ENCODE measurements at regions not wholly inside any gene's neighbourhood (a gene's known extent, or its start where the extent isn't known, plus 50 kb on each side); places are given as distances from the start of the nearest gene placed in this dataset.
A peak's percentile ranks its signal among the peaks of the same experiment; 100 is the strongest.
"Not testable (repeated sequence)": the region's sequence is repeated elsewhere in the genome, so short reads cannot be mapped to it uniquely, and the experiment has no call there.

DNA sequence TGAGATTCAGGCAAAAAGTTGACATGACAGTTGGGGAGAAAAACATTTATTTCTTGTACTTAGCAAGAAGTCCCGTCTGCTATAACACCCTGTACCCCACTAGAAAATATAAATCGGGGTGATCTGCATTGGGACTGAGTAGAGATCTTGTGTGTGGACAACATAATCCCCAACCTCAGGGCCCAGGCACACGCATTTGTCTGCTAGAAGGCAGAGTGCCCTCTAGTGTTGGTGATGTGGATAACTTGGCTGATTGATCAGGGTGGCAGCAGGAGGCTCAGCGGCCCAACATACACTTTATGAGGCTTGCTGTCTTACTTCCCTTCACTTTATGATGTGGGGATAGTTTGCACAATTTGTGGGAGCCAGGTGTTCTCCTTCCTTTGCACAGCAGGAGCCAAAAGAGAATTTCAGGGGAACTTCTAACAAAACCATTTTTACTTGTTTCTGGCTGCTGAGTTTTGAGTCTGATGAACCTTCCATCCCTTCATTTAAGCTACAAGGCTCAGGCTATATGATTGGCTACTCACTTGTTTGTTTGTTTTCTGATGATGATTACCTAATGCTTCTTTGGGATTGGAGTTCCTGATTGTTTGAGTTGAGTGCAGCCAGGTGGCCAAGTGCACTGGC is 263.2 kb downstream of the DMAC1 start:
- DNase-seq: peak; percentile 86

GRCh38 chr9:7534211-7534935 is 265.2 kb downstream of the DMAC1 start:
- no peak for DNase-seq

GRCh38 chr9:7533376-7534090 is 266.0 kb downstream of the DMAC1 start:
- no peak for DNase-seq

- no peak for DNase-seq
Observed at GRCh38 chr9:7523426-7524043, 276.0 kb downstream of the DMAC1 start.

DNA sequence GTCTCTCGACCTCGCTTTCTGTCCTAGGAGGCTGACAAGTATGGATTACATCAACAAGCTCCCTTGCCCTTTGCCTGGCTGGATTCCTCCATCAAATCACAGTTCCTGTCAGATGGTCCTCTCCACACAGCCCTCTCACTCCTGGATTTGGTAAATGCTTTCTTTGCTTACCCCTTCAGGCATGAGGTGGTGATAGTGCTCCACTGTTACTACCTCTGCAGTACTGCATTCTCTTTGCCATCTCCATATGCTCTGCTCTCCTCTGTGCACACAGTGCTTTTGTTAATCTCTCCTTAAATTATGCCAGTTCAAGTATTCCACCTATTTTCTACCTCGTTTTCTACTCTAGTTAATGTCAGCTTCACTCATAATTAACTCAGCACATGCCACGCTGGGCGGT is 279.2 kb downstream of the DMAC1 start:
- peak; percentile 24 for DNase-seq

DNA sequence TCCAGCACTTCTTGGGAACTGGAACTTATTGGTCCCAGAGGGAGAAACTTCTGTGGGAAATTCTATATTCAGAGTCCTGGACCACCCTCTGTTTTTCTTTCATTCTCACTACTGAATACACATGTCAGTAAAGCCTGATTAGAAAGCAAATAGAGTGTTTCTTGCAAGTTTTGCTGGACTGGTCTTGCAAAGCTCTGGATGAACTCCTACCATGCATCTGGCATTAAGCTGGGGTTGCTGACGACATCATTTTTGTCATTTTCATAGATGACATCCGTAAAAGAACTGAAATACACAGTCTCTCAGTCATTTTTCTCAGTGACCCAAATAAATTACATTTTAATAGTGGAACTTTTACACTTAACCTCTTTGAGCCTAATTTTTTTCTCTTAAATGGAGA is 283.2 kb downstream of the DMAC1 start:
- DNase-seq: no peak

DNA sequence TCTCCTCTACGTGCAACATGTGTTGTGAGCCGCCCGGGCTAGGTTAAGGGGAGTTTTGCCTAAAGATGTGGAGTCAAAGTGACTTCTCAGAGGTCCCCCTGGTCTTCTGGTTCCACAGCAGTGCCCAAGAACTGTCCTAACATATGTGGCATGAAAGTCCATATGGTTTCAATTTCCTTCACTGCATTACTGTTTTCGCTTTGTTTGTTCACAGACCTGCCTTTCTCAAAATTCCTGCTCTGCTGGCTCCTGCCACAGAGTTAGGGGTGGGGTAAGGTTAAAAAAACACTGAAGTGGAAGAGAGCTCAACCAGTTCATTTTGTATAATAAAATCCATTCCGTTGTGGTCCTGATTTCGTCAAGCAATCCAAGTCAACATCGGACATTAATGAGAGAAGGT is 289.4 kb downstream of the DMAC1 start:
- no peak for DNase-seq

GRCh38 chr9:7509576-7510145 is 289.9 kb downstream of the DMAC1 start:
- DNase-seq: no peak

- no peak for DNase-seq
Observed at GRCh38 chr9:7508516-7508915, 291.1 kb downstream of the DMAC1 start.

GRCh38 chr9:7507566-7508270 is 291.9 kb downstream of the DMAC1 start:
- DNase-seq: no peak

DNA sequence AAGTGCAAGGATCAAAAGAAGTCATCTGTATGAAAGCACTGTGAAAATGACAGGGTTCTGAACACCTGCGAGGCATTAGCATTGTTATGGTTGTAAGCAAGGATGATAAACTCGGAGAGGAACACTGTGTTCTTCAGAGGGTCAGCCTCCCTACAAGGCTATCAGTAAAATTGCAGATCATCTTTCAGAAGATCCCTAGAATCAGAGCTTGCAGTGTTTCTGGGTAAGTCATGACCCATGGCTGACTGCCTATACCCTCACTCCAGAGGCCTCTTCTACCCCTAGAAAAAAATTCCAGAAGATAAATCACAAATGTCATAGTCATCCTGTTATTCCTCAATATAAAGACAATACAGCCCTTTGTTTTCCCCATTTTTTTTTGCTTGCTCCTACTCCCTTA is 292.6 kb downstream of the DMAC1 start:
- peak; percentile 58 for DNase-seq

DNA sequence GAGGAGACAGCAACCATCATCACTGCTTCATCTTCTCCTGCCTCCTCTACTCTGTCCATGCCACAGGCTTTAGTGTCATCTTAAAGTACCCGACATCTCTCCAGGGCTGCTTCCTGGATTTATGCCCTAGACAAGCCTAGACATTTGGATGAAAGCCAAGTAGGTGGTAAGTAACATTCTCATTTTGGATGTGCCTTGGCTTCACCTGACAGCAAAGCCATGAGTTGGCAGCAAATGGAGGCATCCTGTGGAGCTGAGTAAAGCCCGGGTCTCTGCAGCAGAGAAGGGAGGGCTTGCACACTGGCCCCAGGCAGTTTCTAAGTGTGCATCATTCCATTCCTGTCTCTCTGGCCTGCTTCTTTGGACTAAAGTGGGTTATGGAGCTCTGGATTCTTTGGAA is 299.1 kb downstream of the DMAC1 start:
- DNase-seq: peak; percentile 99

GRCh38 chr9:7491641-7492040 is 307.9 kb downstream of the DMAC1 start:
- no peak for DNase-seq

- DNase-seq: no peak
Observed at GRCh38 chr9:7490317-7491108, 309.1 kb downstream of the DMAC1 start.

GRCh38 chr9:7489036-7489435 is 310.5 kb downstream of the DMAC1 start:
- DNase-seq: peak; percentile 98

DNA sequence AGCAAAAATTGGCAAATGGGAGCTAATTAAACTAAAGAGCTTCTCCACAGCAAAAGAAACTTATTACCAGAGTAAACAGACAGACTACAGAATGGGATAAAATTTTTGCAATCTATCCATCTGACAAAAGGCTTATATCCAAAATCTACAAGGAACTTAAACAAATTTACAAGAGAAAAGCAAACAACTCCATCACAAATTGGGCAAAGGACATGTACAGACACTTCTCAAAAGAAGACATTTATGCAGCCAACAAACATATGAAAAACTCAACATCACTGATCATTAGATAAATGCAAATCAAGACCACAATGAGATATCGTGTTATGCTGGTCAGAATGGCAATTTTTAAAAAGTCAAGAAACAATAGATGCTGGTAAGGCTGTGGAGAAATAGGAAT is 315.6 kb downstream of the DMAC1 start:
- not testable (repeated sequence) for DNase-seq

- no peak for DNase-seq
Observed at GRCh38 chr9:7481570-7481969, 318.0 kb downstream of the DMAC1 start.

DNA sequence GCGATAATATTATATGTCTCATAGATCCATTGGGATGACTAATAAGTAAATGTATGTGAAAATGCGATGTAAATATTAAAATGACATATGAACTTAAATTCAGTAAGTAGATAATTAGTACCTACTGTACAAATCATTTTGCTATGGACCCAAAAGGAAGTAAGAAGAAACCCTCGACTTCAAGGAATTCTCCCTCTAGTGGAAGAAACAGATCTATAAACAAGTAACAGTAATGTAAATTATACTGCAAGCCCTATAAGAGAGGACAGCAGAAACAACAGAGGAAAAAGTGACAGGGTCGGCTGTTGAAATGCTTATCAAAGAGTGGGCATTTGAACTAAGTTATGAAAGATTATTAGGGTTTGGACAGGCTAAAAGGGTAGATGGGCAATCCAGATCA is 320.3 kb downstream of the DMAC1 start:
- DNase-seq: no peak

GRCh38 chr9:7478646-7479045 is 320.9 kb downstream of the DMAC1 start:
- DNase-seq: peak; percentile 23

DNA sequence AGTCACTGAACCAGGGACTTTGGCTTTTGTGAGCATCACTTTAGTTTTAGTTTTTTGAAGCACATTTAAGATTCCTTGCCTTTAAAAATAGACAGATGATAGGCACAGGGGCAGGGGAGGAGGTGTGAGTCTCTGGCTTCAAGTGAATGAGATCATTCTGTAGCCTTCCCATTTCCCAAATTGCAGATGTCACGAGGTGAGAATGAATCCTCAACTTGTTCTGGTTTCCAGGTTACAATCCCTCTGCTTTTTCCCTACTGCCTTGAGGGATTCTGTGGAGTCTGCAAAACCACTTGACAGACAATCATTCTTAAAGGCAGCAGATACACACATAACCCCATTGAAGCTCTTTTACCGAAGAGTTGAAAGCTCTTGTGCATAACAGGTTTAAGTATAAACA is 332.4 kb downstream of the DMAC1 start:
- DNase-seq: peak; percentile 26

DNA sequence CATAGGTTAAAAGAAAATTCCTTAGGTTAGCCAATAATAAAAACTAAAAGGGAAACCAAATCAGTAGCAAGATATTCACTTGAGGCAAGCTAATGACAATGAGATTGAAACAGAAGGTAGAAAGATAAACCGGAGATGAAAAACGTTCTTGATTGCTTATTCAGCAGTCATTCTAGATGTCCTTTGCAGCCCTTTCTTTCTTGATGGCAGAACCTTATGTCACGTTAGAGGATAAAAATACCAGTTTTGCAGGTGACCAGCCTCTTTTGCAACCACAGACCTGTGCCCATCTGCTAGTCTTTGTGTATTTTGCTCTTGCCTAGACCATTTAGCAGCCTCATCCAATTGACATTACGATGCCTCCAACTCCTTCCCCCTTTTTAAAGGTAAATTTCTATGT is 337.8 kb downstream of the DMAC1 start:
- peak; percentile 20 for DNase-seq
